Body of pancreas (tissue), 4 donors: ENCODE measurements at regions not wholly inside any gene's neighbourhood (a gene's known extent, or its start where the extent isn't known, plus 50 kb on each side); places are given as distances from the start of the nearest gene placed in this dataset.

Source experiments
- CTCF ChIP-seq, 7 experiments: fragments of 450-650 bp in 4 of 7; fragments of 200-600 bp in 3 of 7; sonication (generic) in 3 of 7; IDR thresholded peaks; one replicate each; pipeline ENCODE4 v1.5.1; 2016 to 2019; ENCODE audit warnings: antibody characterized with exemption in 7 of 7
- POLR2A ChIP-seq, 3 donors: fragments of 450-650 bp; IDR thresholded peaks; one replicate each; pipeline ENCODE4 v1.6.1; 2016; ENCODE audit warnings: antibody characterized with exemption in 3 of 3, mild to moderate bottlenecking in 2 of 3

- TF ChIP-seq CTCF (IDR thresholded peaks at IDR 0.05) (no peak), POLR2A (IDR thresholded peaks at IDR 0.05) (no peak)
These were observed 682.8 kb downstream of the INHBA start for GRCh38 chr7:41020056-41020455.
